ENCODE measurements at regions not wholly inside any gene's neighbourhood (a gene's known extent, or its start where the extent isn't known, plus 50 kb on each side); places are given as distances from the start of the nearest gene placed in this dataset.
A peak's percentile ranks its signal among the peaks of the same experiment; 100 is the strongest.
"Not testable (repeated sequence)": the region's sequence is repeated elsewhere in the genome, so short reads cannot be mapped to it uniquely, and the experiment has no call there.

DNA sequence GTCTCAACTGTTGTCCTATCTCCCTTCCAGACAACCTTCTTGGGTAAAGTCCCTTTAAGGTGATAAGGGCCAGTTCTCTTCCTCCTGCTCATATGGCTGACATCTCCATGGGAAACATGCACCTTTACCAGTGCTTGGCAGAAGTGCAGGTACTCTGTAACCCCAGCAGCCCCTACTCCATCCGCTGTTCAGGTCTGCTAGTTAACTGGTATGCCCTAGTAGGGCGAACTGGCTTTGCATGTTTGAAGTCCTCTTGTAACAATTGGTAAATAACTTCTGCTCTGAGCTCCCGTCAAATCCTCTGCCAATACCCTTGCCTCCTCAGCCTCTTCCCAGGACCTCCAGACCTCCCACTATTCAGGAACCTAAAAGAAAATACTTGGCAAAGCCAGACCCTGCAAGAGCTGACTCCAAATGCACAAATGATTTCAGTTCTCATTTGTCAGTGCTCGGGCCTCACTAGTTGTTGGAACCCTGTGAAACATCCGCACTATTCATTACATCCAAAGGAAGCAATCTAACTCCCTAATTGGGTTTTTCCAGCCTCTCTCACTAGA lies 703.7 kb downstream of the MAFB start:
- no peak for DNase-seq (ENCODE audit: low spot score)

GRCh38 chr20:39983655-39984054 lies 705.4 kb downstream of the MAFB start:
- no peak for DNase-seq (ENCODE audit: low spot score)

DNA sequence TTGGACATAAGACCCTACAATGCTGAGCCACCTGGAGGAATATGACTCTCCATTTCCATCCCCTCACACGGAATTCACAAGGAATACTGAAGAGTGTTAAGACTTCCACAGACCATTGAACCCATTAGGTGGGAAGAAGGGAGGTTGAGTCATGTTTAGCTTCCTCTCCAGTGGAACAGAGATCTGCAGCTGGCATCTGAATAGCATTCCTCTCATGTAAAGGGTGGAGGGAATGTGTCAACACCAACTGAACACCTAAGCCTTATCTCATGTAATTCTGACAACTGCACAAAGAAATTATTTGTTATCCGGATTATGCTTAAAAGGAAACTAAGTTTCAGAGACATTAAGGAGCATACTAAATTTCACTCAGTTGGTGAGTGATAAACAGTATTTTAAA lies 705.9 kb downstream of the MAFB start:
- DNase-seq (ENCODE audit: low spot score) = no peak

DNA sequence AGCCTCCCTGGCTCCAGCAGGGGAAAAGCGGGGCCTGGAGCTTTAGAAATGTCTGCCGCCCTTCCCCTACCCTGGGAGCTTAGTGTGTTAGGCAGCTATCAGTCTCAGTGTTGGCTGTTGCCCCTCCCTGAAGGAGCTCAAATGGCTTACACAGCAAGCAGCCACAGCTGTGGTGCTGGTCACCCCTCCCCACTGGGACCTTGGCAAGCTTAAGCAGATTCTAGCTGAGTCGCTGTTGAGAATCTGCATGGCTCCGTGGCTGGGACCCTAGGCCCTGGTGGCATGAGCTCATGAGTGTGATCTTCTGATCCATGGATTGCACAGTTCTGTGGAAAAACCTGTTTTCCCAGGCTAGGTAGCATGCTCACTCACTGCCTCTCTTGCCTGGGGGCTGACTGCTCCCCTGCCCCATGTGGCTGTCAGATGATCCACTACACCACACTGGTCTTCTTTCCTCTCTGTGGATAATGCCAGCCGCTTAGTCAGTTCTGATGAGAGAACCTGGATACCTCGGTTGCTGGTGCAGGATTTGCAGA lies 714.0 kb downstream of the MAFB start:
- DNase-seq (ENCODE audit: low spot score) = no peak

DNA sequence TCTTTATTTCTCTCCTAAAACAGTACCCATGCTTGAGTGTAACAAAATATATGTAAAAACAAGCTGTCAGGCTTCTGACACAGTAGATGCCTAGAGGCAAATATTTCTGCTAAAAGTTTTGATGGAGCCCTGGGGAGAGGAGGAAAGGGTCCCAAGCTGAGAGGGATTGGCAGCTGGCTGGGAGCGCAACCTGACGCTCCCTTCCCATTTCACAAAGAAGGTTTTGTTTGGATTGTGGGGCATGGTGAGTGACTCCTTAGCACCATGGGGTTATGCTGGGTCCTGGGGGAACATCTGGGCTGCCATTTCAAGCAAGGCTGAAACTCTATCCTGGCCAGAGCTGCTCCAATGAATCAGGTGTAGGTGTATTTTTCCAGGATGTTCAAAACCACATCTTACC lies 720.5 kb downstream of the MAFB start:
- DNase-seq (ENCODE audit: low spot score) = no peak

DNA sequence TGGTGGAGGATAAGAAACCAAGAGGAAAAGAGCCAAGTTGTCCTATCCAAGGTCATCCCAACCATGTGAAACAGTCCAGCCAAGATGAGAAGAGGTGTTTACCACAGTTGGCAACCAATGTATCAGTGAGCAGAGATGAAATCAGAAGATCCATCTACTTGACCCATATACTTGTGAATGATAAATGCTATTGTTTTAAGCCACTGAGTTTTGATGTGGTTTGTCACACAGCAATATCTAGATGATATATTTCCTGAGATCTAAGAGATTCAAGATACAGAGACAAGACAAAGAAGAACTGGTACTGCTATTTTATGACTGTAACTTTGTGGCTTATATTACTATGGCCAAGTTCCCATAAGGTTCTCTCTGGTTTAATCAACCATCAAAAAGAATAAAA lies 721.2 kb downstream of the MAFB start:
- no peak for DNase-seq (ENCODE audit: low spot score)

- DNase-seq (ENCODE audit: low spot score) = no peak
These were observed 727.3 kb downstream of the MAFB start for GRCh38 chr20:39961637-39962244.

- no peak for DNase-seq (ENCODE audit: low spot score)
These were observed 728.3 kb downstream of the MAFB start for GRCh38 chr20:39960522-39961428.

- not testable (repeated sequence) for DNase-seq (ENCODE audit: low spot score)
These were observed 731.1 kb downstream of the MAFB start for GRCh38 chr20:39957911-39958310.

DNA sequence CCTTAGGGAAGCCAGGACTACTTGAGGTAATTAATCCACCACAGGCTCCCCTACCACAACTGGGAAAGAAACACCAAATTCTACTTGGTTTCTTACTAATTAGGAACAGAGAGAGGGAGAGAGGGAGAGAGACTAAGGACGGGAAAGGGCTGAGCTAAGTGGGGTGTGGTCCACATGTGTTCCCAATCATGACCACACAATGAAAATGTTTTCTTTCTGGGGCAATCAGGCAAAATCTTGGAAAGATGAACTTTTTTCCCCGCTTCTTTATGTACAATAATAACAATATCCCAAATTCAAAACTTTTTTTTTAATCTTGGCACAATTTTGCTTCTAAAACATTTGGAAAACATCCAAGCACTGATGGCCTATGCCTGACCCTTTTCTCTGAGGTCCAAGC lies 734.4 kb downstream of the MAFB start:
- DNase-seq (ENCODE audit: low spot score) = peak; percentile 48

- no peak for DNase-seq (ENCODE audit: low spot score)
These were observed 742.1 kb downstream of the MAFB start for GRCh38 chr20:39946931-39947330.

DNA sequence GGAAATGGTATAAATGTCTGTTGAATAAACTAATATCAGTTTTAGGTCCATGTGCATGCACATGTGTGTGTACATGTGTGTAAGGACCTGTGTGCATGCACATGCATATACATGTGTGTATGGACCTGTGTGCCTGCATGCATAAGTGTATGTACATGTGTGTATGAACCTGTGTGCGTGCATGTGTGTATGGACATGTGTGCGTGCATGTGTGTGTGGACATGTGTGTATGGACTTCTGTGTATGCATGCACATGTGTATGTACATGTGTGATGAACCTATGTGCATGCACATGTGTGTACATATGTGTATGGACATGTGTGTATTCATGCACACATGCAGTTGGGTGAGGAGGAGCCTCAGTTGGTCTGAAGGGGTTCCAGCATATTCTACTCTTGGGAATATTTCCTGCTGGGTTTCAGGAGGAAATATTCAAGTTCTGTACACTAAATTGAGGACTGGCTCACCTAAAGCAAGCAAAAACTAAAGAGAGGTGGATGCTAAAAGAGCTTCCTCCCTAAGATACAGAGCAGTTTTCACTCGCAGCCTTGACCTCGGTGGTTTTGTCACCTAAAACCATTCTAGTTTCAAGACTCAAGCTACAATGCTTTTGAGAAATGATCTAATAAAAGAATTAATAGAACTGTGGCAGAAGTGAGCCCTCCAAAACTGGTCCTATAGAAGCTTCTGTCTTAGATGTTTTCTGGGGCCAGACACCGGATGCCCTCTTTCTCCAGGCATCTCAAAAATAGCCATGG lies 742.8 kb downstream of the MAFB start:
- DNase-seq (ENCODE audit: low spot score) = no peak

- DNase-seq (ENCODE audit: low spot score) = no peak
These were observed 744.2 kb downstream of the MAFB start for GRCh38 chr20:39944861-39945260.

- no peak for DNase-seq (ENCODE audit: low spot score)
These were observed 745.7 kb downstream of the MAFB start for GRCh38 chr20:39943336-39943735.

DNA sequence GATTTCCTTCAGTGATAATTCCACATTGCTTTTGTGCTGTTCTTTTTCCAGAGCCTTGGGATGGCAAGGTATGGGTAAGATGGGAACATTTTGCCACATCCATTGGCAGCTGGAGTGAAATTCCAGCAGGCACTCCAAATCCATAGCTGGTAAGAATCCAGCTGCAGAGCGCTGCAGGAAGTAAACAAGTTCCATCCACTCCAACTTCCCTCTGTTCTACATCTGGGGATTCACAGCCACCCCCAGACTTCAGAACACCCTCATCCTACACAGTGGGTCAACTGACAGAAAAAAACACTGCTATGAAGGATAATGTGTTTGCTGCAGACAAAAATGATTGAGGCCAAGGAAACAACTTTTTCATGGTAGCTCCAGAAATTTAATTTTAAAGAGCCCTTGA lies 747.8 kb downstream of the MAFB start:
- DNase-seq (ENCODE audit: low spot score) = no peak

DNA sequence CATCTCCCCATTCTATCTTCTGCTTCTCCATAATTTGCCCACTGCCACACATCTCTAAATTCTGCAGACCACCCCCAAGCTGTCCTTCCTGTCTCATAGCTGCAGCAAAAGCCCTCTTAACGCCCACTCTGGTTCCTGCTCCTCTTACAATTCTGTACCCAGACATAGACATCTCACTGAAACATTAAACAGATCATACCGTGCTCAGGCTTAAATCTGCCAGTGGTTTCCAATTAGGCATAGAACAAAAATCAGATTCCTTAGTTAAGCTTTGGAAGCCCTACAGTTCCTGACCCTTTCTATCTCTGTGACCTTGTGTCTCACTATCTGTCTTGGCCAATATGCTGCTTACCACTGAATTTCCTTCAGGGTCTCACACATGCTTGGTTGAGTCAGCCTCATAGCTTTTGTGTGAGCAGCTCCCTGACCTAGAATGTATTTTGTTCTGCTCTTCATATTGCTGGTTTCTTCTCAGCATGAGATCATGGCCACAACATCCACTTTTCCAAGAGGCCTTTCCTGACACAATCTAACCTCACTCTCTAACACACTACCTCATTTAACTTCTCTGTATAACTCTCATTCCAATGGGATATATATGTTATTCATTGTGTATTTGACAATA lies 749.7 kb downstream of the MAFB start:
- DNase-seq (ENCODE audit: low spot score) = peak; percentile 12

GRCh38 chr20:39936401-39936800 lies 752.6 kb downstream of the MAFB start:
- no peak for DNase-seq (ENCODE audit: low spot score)

- peak; percentile 19 for DNase-seq (ENCODE audit: low spot score)
These were observed 753.1 kb downstream of the MAFB start for GRCh38 chr20:39935901-39936300.

GRCh38 chr20:39916236-39916765 lies 772.7 kb downstream of the MAFB start:
- no peak for DNase-seq (ENCODE audit: low spot score)

GRCh38 chr20:39913274-39913673 lies 775.8 kb downstream of the MAFB start:
- DNase-seq (ENCODE audit: low spot score) = no peak

GRCh38 chr20:39911497-39911896 lies 777.5 kb downstream of the MAFB start:
- DNase-seq (ENCODE audit: low spot score) = no peak

DNA sequence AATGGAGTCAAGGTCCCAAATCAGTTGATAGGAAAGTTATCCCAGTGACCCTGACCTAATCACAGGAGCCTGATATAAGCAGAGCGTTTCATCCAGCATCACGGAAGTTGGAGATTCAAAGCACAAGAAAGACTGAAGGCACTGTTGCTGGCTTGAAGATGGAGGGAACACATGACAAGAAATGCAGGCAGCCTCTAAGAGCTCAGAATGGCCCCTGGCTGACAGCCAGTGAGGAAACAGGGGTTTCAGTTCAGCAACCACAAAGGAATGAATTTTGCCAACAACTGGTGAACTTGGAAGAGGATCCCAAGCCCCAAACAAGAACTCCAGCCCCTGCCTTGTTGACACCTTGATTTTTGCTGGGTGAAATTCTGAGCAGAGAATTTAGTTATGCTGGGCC lies 778.5 kb downstream of the MAFB start:
- no peak for DNase-seq (ENCODE audit: low spot score)
